Smooth muscle cell (in vitro differentiated cells): ENCODE measurements at regions not wholly inside any gene's neighbourhood (a gene's known extent, or its start where the extent isn't known, plus 50 kb on each side); places are given as distances from the start of the nearest gene placed in this dataset.
A peak's percentile ranks its signal among the peaks of the same experiment; 100 is the strongest.

Experiments
- DNase-seq: peaks from one replicate; lab custom pipeline; 2025; ENCODE audit not compliant: unreplicated experiment; lab: John Stamatoyannopoulos, UW
- H2AFZ ChIP-seq: fragments of 200-600 bp; sonication (generic); 2 replicates; pipeline ENCODE4 v1.6.0; 2016; ENCODE audit warnings: antibody characterized with exemption, low read depth, mild to moderate bottlenecking
- H3F3A ChIP-seq: fragments of 200-600 bp; sonication (generic); 2 replicates; pipeline ENCODE4 v1.6.0; 2017; ENCODE audit warnings: antibody characterized with exemption, low read depth
- H3K27ac ChIP-seq: fragments of 200-600 bp; sonication (generic); 2 replicates; pipeline ENCODE4 v1.5.1; 2016; ENCODE audit warnings: low read depth, mild to moderate bottlenecking
- H3K27me3 ChIP-seq: fragments of 200-600 bp; sonication (generic); 2 replicates; pipeline ENCODE4 v1.6.1; 2016; ENCODE audit warnings: low read depth, mild to moderate bottlenecking
- H3K36me3 ChIP-seq: fragments of 200-600 bp; sonication (generic); 2 replicates; pipeline ENCODE4 v1.5.1; 2016; ENCODE audit warnings: low read depth
- H3K4me1 ChIP-seq: fragments of 200-600 bp; sonication (generic); 2 replicates; pipeline ENCODE4 v1.5.1; 2016; ENCODE audit warnings: low read depth
- H3K4me2 ChIP-seq: fragments of 200-600 bp; sonication (generic); 2 replicates; pipeline ENCODE4 v1.6.0; 2016; ENCODE audit warnings: mild to moderate bottlenecking
- H3K4me3 ChIP-seq: fragments of 200-600 bp; sonication (generic); 2 replicates; pipeline ENCODE4 v1.5.1; 2016; ENCODE audit warnings: mild to moderate bottlenecking
- H3K79me2 ChIP-seq: fragments of 200-600 bp; sonication (generic); 2 replicates; pipeline ENCODE4 v1.6.0; 2016; ENCODE audit warnings: low read depth, mild to moderate bottlenecking
- H3K9ac ChIP-seq: fragments of 200-600 bp; sonication (generic); 2 replicates; pipeline ENCODE4 v1.6.0; 2016; ENCODE audit warnings: low read depth
- H3K9me3 ChIP-seq: fragments of 200-600 bp; sonication (generic); replicated peaks from 2 replicates; pipeline ENCODE4 v1.5.1; 2016; ENCODE audit warnings: low read depth
- H4K20me1 ChIP-seq: fragments of 200-600 bp; sonication (generic); 2 replicates; pipeline ENCODE4 v1.6.0; 2016; ENCODE audit warnings: low read depth
- WGBS: methylation state at CpG from one replicate; pipeline ENCODE4 v1.1.7; 2016; ENCODE audit warnings: low lambda C conversion rate; 5-methylcytosine and 5-hydroxymethylcytosine counted together
- TF ChIP-seq, protein P1 (sequence below): fragments of 200-600 bp; sonication (generic); IDR thresholded peaks from 2 replicates; pipeline ENCODE4 v1.5.1; 2017; ENCODE audit warnings: borderline replicate concordance, mild to moderate bottlenecking, antibody characterized with exemption; ENCODE audit not compliant: insufficient read depth, poor library complexity, severe bottlenecking

DNA sequence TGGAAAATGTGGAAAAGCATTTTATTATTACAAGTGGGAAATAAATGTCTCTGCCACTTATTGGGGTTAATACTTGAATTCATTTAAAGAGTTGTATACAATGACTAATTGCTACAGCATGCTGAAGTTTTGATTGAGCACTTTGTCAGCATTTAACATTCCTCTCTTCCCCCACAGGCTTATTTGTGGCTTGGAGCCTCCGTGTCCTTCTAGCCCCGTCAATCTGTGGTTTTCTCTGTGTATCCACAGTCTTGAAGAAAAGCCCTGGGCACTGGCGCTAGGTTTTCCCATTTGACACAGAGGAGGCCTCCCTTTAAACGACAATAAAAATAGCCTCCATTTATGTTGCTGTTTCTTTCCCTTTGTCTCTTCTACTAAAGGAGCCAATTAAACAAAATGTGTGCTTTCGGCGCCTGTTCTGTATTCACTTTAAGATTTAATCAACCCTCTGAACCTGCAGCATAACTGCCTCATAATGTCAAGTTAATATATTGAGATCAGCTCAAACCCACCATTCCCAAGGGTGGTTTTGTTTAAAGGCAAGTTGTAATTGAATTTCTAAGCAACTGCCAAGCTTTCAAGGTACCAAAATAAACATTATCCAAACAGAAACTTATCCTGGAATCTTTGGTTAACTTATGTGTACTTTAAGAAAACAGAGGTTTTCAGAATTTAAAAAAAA, 92.9 kb upstream of the ADRA1D start:
- Histone ChIP-seq H3K27ac (peak overlapping the region; percentile 58), H3K79me2 (no peaks in the 10 kb centered on the region), H3K4me2 (peak overlapping the region; percentile 76), H3K4me1 (peaks cover 10% of the 10 kb centered on the region), H2AFZ (no peak overlapping the region), H3K4me3 (no peak overlapping the region), H3K9me3 (no peaks in the 10 kb centered on the region), H3K36me3 (no peaks in the 10 kb centered on the region), H3K9ac (no peak overlapping the region), H3F3A (no peaks in the 10 kb centered on the region), H3K27me3 (peaks cover 63% of the 10 kb centered on the region), H4K20me1 (no peaks in the 10 kb centered on the region)
- DNase-seq = no peak
- TF ChIP-seq, protein P1, sequence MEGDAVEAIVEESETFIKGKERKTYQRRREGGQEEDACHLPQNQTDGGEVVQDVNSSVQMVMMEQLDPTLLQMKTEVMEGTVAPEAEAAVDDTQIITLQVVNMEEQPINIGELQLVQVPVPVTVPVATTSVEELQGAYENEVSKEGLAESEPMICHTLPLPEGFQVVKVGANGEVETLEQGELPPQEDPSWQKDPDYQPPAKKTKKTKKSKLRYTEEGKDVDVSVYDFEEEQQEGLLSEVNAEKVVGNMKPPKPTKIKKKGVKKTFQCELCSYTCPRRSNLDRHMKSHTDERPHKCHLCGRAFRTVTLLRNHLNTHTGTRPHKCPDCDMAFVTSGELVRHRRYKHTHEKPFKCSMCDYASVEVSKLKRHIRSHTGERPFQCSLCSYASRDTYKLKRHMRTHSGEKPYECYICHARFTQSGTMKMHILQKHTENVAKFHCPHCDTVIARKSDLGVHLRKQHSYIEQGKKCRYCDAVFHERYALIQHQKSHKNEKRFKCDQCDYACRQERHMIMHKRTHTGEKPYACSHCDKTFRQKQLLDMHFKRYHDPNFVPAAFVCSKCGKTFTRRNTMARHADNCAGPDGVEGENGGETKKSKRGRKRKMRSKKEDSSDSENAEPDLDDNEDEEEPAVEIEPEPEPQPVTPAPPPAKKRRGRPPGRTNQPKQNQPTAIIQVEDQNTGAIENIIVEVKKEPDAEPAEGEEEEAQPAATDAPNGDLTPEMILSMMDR = no peak
- whole genome bisulfite sequencing = 33% methylated on average over 6 of the region's 6 CpGs

DNA sequence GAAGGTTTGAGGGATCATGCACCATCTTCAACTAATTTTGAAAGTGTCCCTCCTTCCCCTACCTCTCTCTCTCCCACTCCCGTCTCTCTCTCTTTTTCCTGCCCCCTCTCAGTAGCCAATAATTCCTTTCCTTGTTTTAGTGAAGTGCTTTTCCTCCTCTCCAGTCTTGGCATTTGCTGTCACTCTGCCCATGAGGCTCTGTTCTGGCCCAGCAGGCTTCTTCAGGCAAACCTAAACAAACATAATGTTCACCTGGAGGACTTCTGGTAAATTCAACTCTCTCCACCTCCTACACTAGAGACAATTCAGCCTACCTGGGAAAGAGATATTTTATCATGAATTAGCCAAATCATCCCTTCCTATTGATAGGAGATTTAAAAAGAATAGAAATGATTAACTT, 86.6 kb upstream of the ADRA1D start:
- TF ChIP-seq, protein P1 = no peak
- H3K27me3 ChIP-seq = peaks cover 44% of the 10 kb centered on the region
- H3K4me3 ChIP-seq = no peak overlapping the region
- no peaks in the 10 kb centered on the region for H3F3A ChIP-seq
- no peak overlapping the region for H3K4me2 ChIP-seq
- H3K9me3 ChIP-seq = no peaks in the 10 kb centered on the region
- no peak overlapping the region for H3K9ac ChIP-seq
- H3K79me2 ChIP-seq = no peaks in the 10 kb centered on the region
- DNase-seq = no peak
- no peaks in the 10 kb centered on the region for H3K36me3 ChIP-seq
- no peak overlapping the region for H2AFZ ChIP-seq
- H3K27ac ChIP-seq = no peak overlapping the region
- 80% methylated on average over 1 of the region's 1 CpG for WGBS
- H4K20me1 ChIP-seq = no peaks in the 10 kb centered on the region
- H3K4me1 ChIP-seq = no peaks in the 10 kb centered on the region

DNA sequence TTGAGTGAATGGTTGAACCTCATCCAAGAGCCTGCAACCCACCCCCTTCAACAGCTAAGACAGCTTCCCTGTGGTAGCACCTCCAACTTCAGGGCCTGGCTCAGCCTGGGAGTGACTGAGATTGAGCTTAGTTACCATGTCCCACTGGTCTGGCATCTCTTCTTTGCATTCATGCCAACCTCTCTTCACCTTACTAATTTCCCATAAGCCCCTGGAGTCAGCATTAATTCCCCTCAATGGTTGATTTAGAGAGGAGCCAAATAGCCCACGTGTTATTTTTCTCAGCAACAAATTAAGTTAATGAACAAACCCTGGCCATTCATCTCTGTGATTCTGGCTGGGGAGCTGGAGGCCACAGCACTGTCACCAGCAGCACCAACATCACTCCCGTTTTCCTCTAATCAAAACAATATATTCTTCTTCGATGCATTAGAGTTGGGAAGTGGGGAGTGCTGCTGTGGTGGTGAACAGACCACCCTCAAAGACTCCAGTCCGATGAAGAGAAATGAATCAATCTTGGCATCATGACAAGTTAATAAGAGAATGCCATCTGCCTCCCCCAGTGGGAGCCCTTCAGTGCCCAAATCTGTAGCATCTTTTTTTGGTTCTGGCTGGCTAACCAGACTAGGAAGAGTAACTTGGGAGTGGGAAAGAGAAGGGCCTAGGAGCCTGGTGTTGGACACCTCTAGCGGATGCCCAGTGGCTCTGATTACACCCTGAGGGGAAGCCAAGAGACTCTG, 83.2 kb upstream of the ADRA1D start:
- Histone ChIP-seq H3K27me3 (peaks cover 15% of the 10 kb centered on the region), H3K27ac (no peak overlapping the region), H3K36me3 (no peaks in the 10 kb centered on the region), H3K4me3 (no peak overlapping the region), H3F3A (no peaks in the 10 kb centered on the region), H3K9me3 (no peaks in the 10 kb centered on the region), H4K20me1 (no peaks in the 10 kb centered on the region), H3K79me2 (no peaks in the 10 kb centered on the region), H3K9ac (no peak overlapping the region), H2AFZ (no peak overlapping the region), H3K4me2 (no peak overlapping the region), H3K4me1 (no peaks in the 10 kb centered on the region)
- no peak for DNase-seq
- TF ChIP-seq, protein P1 = no peak
- 91% methylated on average over 5 of the region's 5 CpGs for WGBS
